ENCODE measurements at regions not wholly inside any gene's neighbourhood (a gene's known extent, or its start where the extent isn't known, plus 50 kb on each side); places are given as distances from the start of the nearest gene placed in this dataset.

DNA sequence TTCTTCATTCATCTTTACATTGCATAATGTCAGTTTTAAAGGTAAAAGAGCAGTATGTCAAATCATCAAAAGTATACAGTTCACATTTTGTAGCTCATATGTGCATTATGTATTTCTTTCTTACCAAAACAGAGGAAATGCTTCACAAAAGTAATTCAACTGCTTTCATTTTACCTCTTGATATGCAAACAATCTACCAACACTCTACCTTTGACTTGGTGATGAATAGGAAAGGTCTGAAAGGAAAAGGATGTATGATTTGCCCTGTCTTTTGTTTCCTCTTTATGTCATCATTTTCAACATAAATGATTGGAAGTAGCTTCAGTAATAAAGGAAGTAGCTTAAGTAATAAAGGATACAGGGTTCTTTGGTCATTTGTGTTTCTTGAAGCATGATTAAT lies 846.7 kb downstream of the NXPH1 start:
- TF ChIP-seq, protein P1, sequence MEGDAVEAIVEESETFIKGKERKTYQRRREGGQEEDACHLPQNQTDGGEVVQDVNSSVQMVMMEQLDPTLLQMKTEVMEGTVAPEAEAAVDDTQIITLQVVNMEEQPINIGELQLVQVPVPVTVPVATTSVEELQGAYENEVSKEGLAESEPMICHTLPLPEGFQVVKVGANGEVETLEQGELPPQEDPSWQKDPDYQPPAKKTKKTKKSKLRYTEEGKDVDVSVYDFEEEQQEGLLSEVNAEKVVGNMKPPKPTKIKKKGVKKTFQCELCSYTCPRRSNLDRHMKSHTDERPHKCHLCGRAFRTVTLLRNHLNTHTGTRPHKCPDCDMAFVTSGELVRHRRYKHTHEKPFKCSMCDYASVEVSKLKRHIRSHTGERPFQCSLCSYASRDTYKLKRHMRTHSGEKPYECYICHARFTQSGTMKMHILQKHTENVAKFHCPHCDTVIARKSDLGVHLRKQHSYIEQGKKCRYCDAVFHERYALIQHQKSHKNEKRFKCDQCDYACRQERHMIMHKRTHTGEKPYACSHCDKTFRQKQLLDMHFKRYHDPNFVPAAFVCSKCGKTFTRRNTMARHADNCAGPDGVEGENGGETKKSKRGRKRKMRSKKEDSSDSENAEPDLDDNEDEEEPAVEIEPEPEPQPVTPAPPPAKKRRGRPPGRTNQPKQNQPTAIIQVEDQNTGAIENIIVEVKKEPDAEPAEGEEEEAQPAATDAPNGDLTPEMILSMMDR (IDR thresholded peaks at IDR 0.05): no peak
- TF ChIP-seq POLR2A (IDR thresholded peaks at IDR 0.05): no peak

Measured in testis (tissue), 2 donors.